Karpas-422 (cell line): ENCODE measurements at regions not wholly inside any gene's neighbourhood (a gene's known extent, or its start where the extent isn't known, plus 50 kb on each side); places are given as distances from the start of the nearest gene placed in this dataset.
A peak's percentile ranks its signal among the peaks of the same experiment; 100 is the strongest.

Source experiments
- DNase-seq: peaks from one replicate; pipeline ENCODE4 v3.0.0-alpha.2; 2015
- H2AFZ ChIP-seq: fragments of 200-600 bp; sonication (generic); 2 replicates; pipeline ENCODE4 v1.6.1; 2014; ENCODE audit warnings: antibody characterized with exemption, low read length, mixed read lengths
- H3K27ac ChIP-seq: fragments of 200-600 bp; sonication (generic); 2 replicates; pipeline ENCODE4 v1.5.1; 2014; ENCODE audit warnings: mild to moderate bottlenecking, low read length, moderate library complexity
- H3K27me3 ChIP-seq: fragments of 200-600 bp; sonication (generic); 2 replicates; pipeline ENCODE4 v1.6.1; 2014; ENCODE audit warnings: low read length, mixed read lengths
- H3K36me3 ChIP-seq: fragments of 200-600 bp; sonication (generic); 2 replicates; pipeline ENCODE4 v1.6.1; 2014; ENCODE audit warnings: low read length, mixed read lengths; ENCODE audit not compliant: insufficient read depth
- H3K4me1 ChIP-seq: fragments of 200-600 bp; sonication (generic); 2 replicates; pipeline ENCODE4 v1.6.1; 2014; ENCODE audit warnings: mild to moderate bottlenecking, low read length, mixed read lengths
- H3K4me2 ChIP-seq: fragments of 200-600 bp; sonication (generic); 2 replicates; pipeline ENCODE4 v1.6.1; 2014; ENCODE audit warnings: low read length, low read depth, mild to moderate bottlenecking; ENCODE audit not compliant: poor library complexity, severe bottlenecking
- H3K4me3 ChIP-seq: fragments of 200-600 bp; sonication (generic); 2 replicates; pipeline ENCODE4 v1.5.1; 2014; ENCODE audit warnings: mild to moderate bottlenecking, antibody characterized with exemption, low read length, mixed read lengths
- H3K79me2 ChIP-seq: fragments of 200-600 bp; sonication (generic); 2 replicates; pipeline ENCODE4 v1.6.1; 2014; ENCODE audit warnings: mild to moderate bottlenecking, low read length, mixed read lengths
- H3K9ac ChIP-seq: fragments of 200-600 bp; sonication (generic); 2 replicates; pipeline ENCODE4 v1.6.0; 2014; ENCODE audit warnings: low read length
- H3K9me2 ChIP-seq: fragments of 200-600 bp; sonication (generic), shearing (Covaris generic); replicated peaks from 2 replicates; pipeline ENCODE4 v1.6.0; 2014; ENCODE audit warnings: mild to moderate bottlenecking, low read length, moderate library complexity; ENCODE audit not compliant: insufficient read depth
- H3K9me3 ChIP-seq: fragments of 300-700, 200-600 bp; sonication (generic); 2 replicates; pipeline ENCODE4 v1.6.1; 2014; ENCODE audit warnings: low read length, mixed read lengths
- H4K20me1 ChIP-seq: fragments of 200-600 bp; sonication (generic); 2 replicates; pipeline ENCODE4 v1.6.1; 2014; ENCODE audit warnings: mild to moderate bottlenecking, antibody characterized with exemption, low read length, low read depth; ENCODE audit not compliant: insufficient read depth

DNA sequence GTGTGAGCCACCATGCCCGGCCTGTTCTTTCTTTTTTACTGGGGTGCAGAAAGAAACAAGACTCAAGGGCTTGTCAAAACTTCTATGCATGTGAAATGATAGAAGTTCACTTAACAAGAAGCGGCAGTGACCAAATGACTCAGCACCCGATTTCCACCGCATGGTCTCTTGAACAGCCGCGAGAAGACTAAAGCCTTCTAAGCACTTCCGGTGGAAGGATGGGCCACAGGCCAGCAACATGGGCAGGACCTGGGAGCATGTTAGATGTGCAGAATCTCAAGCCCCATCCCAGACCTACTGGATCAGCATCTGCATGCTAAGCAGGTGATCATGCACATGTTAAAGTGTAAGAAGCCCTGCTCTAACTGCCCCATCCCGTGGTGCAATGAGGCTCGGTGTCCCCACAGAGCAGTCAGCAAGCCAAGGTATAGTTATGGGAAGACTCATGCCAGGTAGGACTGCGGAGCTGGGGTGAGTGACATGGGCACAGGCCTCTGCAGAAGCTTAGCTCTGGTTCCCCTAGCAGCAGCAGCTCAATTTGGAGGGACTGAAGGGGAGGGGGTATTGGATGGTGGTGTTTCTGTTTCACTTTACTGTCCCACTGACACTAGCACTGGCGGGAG lies 88.5 kb upstream of the HNF1B start:
- Histone ChIP-seq H4K20me1 (no peaks in the 10 kb centered on the region), H2AFZ (no peak overlapping the region), H3K79me2 (no peaks in the 10 kb centered on the region), H3K27me3 (no peaks in the 10 kb centered on the region), H3K36me3 (no peaks in the 10 kb centered on the region), H3K9me2 (no peaks in the 10 kb centered on the region), H3K9me3 (no peaks in the 10 kb centered on the region), H3K4me1 (peaks cover 56% of the 10 kb centered on the region), H3K9ac (no peak overlapping the region), H3K4me2 (no peak overlapping the region), H3K27ac (no peak overlapping the region), H3K4me3 (no peak overlapping the region)
- DNase-seq = no peak

DNA sequence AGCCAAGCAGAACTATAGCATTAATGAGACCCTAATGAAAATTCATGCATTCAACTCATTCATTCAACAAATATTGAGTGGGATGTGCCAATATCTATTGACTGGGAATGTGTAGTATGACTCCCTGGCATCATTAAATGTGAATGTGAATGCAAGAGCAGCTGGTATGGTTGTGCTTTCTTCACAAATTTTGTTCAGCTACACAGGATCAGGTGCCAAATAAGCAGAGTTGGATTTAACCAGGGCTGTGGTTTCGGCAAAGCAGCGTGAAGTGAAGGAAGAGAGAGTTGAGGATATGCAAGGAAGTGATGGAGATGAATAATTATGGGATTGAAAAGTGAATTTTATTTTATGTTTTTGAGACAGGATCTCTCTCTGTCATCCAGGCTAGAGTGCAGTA lies 87.1 kb upstream of the HNF1B start:
- Histone ChIP-seq H2AFZ (no peak overlapping the region), H3K36me3 (no peaks in the 10 kb centered on the region), H3K4me3 (no peak overlapping the region), H3K27me3 (no peaks in the 10 kb centered on the region), H3K4me1 (peaks cover 65% of the 10 kb centered on the region), H4K20me1 (no peaks in the 10 kb centered on the region), H3K27ac (peak overlapping the region; percentile 100), H3K4me2 (no peak overlapping the region), H3K9me3 (no peaks in the 10 kb centered on the region), H3K9ac (no peak overlapping the region), H3K79me2 (no peaks in the 10 kb centered on the region), H3K9me2 (no peaks in the 10 kb centered on the region)
- DNase-seq = no peak

DNA sequence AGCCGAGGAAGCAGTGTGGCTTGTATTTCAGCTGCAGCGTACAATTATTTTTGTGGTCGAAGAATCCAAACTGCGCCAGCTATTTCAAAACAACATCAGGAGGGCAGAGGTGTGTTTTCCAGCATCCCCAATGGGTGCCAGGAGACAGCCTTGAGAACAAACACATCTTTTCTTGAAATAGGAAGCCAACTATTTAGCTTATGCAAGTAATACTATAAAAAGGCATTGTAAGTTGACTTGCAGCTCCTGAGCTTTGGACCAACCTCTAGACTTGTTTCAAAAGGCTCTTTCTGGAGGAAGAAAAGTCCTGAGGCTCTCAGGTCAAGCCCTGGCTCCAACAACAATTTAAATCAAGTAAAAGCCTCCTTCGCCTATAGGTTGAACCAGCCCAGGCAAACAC lies 86.6 kb upstream of the HNF1B start:
- Histone ChIP-seq H3K4me2 (no peak overlapping the region), H3K27ac (peak overlapping the region; percentile 100), H4K20me1 (no peaks in the 10 kb centered on the region), H3K79me2 (no peaks in the 10 kb centered on the region), H3K9me2 (no peaks in the 10 kb centered on the region), H3K9me3 (no peaks in the 10 kb centered on the region), H3K4me3 (no peak overlapping the region), H3K27me3 (no peaks in the 10 kb centered on the region), H3K9ac (no peak overlapping the region), H3K36me3 (no peaks in the 10 kb centered on the region), H2AFZ (no peak overlapping the region), H3K4me1 (peaks cover 70% of the 10 kb centered on the region)
- DNase-seq = no peak

DNA sequence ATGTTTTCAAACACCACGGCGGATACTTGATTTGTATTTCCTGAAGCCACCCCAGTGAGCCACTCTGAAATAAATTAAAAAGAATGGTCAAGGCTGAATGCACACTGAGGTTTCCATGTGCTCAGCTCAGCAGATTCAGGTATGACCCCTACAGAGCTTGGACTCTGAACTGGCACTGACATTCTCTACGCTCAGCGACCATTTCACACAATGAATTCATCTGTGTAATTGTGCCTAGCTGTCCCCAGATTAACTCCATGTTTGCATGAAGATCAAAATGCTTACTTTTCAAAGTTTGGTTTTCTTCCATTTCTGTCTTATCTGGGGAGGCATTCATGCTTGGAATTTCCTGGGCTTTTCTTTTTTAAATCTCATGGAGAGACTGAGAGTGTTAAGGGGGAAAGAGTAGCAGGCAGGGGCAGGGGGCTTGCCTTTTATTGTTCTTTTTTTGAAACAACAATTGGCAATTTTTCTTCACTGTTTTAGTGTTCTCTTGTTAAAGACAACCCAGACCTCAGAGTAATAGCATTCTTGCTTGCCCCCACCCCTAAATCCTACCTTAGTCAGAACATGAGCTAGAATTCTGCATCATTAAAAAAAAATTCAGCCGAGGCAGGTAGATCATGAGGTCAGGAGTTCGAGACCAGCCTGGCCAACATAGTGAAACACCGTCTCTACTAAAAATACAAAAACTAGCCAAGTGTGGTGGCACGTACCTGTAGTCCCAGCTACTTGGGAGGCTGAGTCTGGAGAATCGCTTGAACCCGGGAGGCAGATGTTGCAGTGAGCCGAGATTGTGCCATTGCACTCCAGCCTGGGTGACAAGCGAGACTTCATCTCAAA lies 85.5 kb upstream of the HNF1B start:
- peak; percentile 94 for DNase-seq
- Histone ChIP-seq H3K27me3 (no peaks in the 10 kb centered on the region), H2AFZ (no peak overlapping the region), H3K9me3 (no peaks in the 10 kb centered on the region), H3K36me3 (no peaks in the 10 kb centered on the region), H3K4me1 (peaks cover 81% of the 10 kb centered on the region), H3K4me2 (peak overlapping the region; percentile 72), H3K9ac (peak overlapping the region; percentile 71), H3K9me2 (no peaks in the 10 kb centered on the region), H3K4me3 (peak overlapping the region; percentile 26), H4K20me1 (no peaks in the 10 kb centered on the region), H3K27ac (peak overlapping the region; percentile 100), H3K79me2 (no peaks in the 10 kb centered on the region)

DNA sequence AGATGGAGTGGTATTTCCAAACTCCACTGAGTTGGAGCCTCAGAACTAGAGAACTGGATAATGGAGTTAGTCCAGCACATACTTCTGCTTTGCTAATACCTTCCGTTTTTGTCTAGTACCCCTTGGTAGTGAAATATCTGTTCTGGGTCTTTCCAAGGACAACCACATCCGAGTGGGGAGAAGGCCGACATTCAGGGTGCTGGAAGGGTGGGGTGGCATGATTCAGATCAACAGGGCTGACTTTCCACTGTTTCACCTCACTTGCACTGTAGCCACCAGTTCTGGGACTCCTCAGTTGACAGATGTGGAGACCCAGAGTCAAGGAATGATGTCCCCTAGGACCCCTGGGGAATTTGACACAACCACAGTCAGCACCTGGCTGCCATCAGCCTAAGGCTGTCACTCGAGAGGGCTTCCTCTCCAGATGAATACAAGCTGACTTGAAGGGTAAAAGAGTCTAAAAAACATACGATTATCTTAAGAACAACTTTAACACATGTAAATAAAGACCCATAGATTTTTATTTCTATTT lies 84.8 kb upstream of the HNF1B start:
- Histone ChIP-seq H3K9me3 (no peaks in the 10 kb centered on the region), H3K4me1 (peaks cover 88% of the 10 kb centered on the region), H3K36me3 (no peaks in the 10 kb centered on the region), H3K9ac (peak overlapping the region; percentile 71), H3K4me3 (peak overlapping the region; percentile 26), H3K27me3 (no peaks in the 10 kb centered on the region), H3K79me2 (no peaks in the 10 kb centered on the region), H3K27ac (peak overlapping the region; percentile 100), H4K20me1 (no peaks in the 10 kb centered on the region), H3K9me2 (no peaks in the 10 kb centered on the region), H2AFZ (no peak overlapping the region), H3K4me2 (peak overlapping the region; percentile 72)
- DNase-seq = peak; percentile 94

DNA sequence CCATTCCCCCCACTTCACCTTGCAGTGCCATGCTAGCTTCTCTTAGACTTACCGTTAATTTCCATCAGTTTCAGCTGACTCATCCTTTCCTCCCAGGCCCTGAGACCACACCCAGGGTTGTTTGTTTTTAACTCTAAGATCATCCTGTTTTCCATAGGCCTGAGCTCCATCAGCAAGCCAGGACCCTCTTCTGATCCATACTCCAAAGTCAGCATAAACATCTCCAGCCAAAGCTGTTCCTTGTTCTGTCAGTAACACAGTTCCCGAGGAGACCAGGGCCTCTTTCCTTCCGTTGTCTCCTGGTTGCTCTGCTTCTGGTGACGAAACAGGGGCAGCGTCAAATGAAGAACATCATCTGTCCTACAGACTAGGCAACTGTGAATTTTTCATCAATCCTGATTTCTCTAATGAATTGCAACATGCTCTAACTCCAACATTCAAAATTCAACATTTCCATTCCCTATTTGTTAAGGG lies 83.8 kb upstream of the HNF1B start:
- Histone ChIP-seq H3K27me3 (no peaks in the 10 kb centered on the region), H3K9me3 (no peaks in the 10 kb centered on the region), H3K4me3 (peak overlapping the region; percentile 42), H3K9me2 (no peaks in the 10 kb centered on the region), H3K4me2 (peak overlapping the region; percentile 72), H4K20me1 (no peaks in the 10 kb centered on the region), H3K36me3 (no peaks in the 10 kb centered on the region), H3K4me1 (peaks cover 95% of the 10 kb centered on the region), H3K9ac (peak overlapping the region; percentile 71), H3K27ac (peak overlapping the region; percentile 100), H2AFZ (no peak overlapping the region), H3K79me2 (no peaks in the 10 kb centered on the region)
- DNase-seq = peak; percentile 70

DNA sequence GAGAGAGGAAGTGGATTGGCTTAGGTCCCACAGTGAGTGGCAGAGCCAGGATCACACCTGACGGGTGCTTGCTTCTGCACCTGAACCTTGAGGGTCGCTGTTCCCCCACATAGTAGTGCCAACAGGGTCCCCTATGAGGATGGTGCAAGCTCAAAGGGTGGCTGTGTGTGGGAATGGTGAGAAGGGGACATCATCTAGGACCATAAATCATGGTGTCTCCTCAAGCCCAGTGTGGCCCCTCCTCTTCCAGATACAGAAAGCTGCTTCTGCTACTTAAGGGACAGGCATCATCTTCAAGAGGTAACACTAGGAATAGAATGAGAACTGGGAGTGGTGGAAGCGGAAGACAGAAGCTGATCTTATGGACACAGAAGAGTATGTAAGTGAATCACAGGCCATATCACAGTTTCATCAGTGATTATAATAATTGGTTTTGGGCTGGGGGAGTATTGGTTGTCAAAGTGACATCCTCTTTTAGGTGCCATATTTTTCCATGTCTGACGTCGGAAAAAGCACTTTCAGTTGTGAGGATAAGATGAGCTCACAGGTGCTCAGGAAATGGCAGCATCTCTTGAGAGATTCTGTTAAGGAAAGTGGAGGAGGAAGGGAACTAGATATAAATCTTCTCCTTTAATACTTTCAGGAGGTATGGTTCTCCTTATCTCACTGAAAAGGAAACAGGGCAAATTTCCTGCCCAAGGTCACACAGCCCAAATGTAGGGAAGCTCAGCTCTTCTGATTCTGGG lies 83.2 kb upstream of the HNF1B start:
- Histone ChIP-seq H3K9me2 (no peaks in the 10 kb centered on the region), H3K9me3 (no peaks in the 10 kb centered on the region), H3K9ac (peak overlapping the region; percentile 71), H2AFZ (no peak overlapping the region), H3K27me3 (no peaks in the 10 kb centered on the region), H3K79me2 (no peaks in the 10 kb centered on the region), H3K4me2 (peak overlapping the region; percentile 72), H3K4me1 (peaks cover 95% of the 10 kb centered on the region), H4K20me1 (no peaks in the 10 kb centered on the region), H3K4me3 (peak overlapping the region; percentile 42), H3K27ac (peak overlapping the region; percentile 100), H3K36me3 (no peaks in the 10 kb centered on the region)
- DNase-seq = peak; percentile 53
